Occipital lobe (tissue), 1 donor: ENCODE measurements at regions not wholly inside any gene's neighbourhood (a gene's known extent, or its start where the extent isn't known, plus 50 kb on each side); places are given as distances from the start of the nearest gene placed in this dataset.

ENCODE experiments used
- DNase-seq: peaks from one replicate; lab custom pipeline; 2025; lab: John Stamatoyannopoulos, UW

GRCh38 chr18:38941711-38942561, 1376.3 kb upstream of the CELF4 start:
- DNase-seq: no peak

- DNase-seq: no peak
Measured at GRCh38 chr18:38940863-38941531, 1375.4 kb upstream of the CELF4 start.

- DNase-seq: no peak
Measured at GRCh38 chr18:38940475-38940862, 1374.9 kb upstream of the CELF4 start.

GRCh38 chr18:38933910-38934510, 1368.4 kb upstream of the CELF4 start:
- DNase-seq: no peak

- DNase-seq: no peak
Measured at GRCh38 chr18:38933322-38933721, 1367.7 kb upstream of the CELF4 start.

GRCh38 chr18:38932752-38933151, 1367.2 kb upstream of the CELF4 start:
- DNase-seq: no peak

GRCh38 chr18:38931754-38932050, 1366.1 kb upstream of the CELF4 start:
- no peak for DNase-seq

GRCh38 chr18:38930881-38931753, 1365.5 kb upstream of the CELF4 start:
- no peak for DNase-seq

GRCh38 chr18:38923540-38923939, 1357.9 kb upstream of the CELF4 start:
- DNase-seq: no peak

GRCh38 chr18:38923126-38923525, 1357.5 kb upstream of the CELF4 start:
- no peak for DNase-seq

GRCh38 chr18:38909972-38910371, 1344.4 kb upstream of the CELF4 start:
- DNase-seq: no peak

- no peak for DNase-seq
Measured at GRCh38 chr18:38902796-38903195, 1337.2 kb upstream of the CELF4 start.

- no peak for DNase-seq
Measured at GRCh38 chr18:38900445-38900844, 1334.8 kb upstream of the CELF4 start.

- no peak for DNase-seq
Measured at GRCh38 chr18:38900031-38900430, 1334.4 kb upstream of the CELF4 start.

GRCh38 chr18:38899252-38899651, 1333.7 kb upstream of the CELF4 start:
- no peak for DNase-seq

- no peak for DNase-seq
Measured at GRCh38 chr18:38898167-38898566, 1332.6 kb upstream of the CELF4 start.

GRCh38 chr18:38895560-38895959, 1330.0 kb upstream of the CELF4 start:
- DNase-seq: no peak

- DNase-seq: no peak
Measured at GRCh38 chr18:38887671-38888020, 1322.0 kb upstream of the CELF4 start.

- no peak for DNase-seq
Measured at GRCh38 chr18:38886861-38887670, 1321.5 kb upstream of the CELF4 start.

- DNase-seq: no peak
Measured at GRCh38 chr18:38886235-38886634, 1320.6 kb upstream of the CELF4 start.

- DNase-seq: no peak
Measured at GRCh38 chr18:38884050-38884449, 1318.5 kb upstream of the CELF4 start.
